H9 (cell line): ENCODE measurements at regions not wholly inside any gene's neighbourhood (a gene's known extent, or its start where the extent isn't known, plus 50 kb on each side); places are given as distances from the start of the nearest gene placed in this dataset.

Source experiments
- DNase-seq: peaks from one replicate; pipeline ENCODE4 v3.0.0-alpha.2; 2017
- H2AFZ ChIP-seq: one replicate; pipeline ENCODE4 v1.6.1; 2013; ENCODE audit warnings: mild to moderate bottlenecking, low read length, control low read depth, moderate library complexity
- H2AK5ac ChIP-seq: 2 replicates; pipeline ENCODE4 v1.6.1; 2013; ENCODE audit warnings: low read length, control low read depth, mixed read lengths; ENCODE audit not compliant: insufficient read length
- H2BK120ac ChIP-seq: one replicate; pipeline ENCODE4 v1.6.1; 2013; ENCODE audit warnings: low read depth, mild to moderate bottlenecking, low read length, control low read depth, inconsistent platforms; ENCODE audit not compliant: poor library complexity, severe bottlenecking
- H2BK12ac ChIP-seq: 2 replicates; pipeline ENCODE4 v1.6.1; 2013; ENCODE audit warnings: low read length, control low read depth, mixed read lengths, low read depth; ENCODE audit not compliant: insufficient read length
- H2BK15ac ChIP-seq: 2 replicates; pipeline ENCODE4 v1.6.1; 2013; ENCODE audit warnings: low read depth, low read length, control low read depth
- H2BK20ac ChIP-seq: one replicate; pipeline ENCODE4 v1.6.1; 2013; ENCODE audit warnings: low read depth, mild to moderate bottlenecking, low read length, control low read depth, inconsistent platforms; ENCODE audit not compliant: poor library complexity, severe bottlenecking
- H2BK5ac ChIP-seq: 2 replicates; pipeline ENCODE4 v1.6.1; 2013; ENCODE audit warnings: low read length, control low read depth, mixed read lengths; ENCODE audit not compliant: insufficient read length
- H3K14ac ChIP-seq: 2 replicates; pipeline ENCODE4 v1.6.1; 2013; ENCODE audit warnings: low read length, control low read depth; ENCODE audit not compliant: insufficient read depth
- H3K18ac ChIP-seq: 2 replicates; pipeline ENCODE4 v1.6.1; 2013; ENCODE audit warnings: low read depth, mild to moderate bottlenecking, mixed read lengths, low read length, control low read depth; ENCODE audit not compliant: insufficient read length
- H3K23ac ChIP-seq: 2 replicates; pipeline ENCODE4 v1.6.1; 2013; ENCODE audit warnings: low read length, control low read depth, mixed read lengths, low read depth; ENCODE audit not compliant: insufficient read length
- H3K23me2 ChIP-seq: 2 replicates; pipeline ENCODE4 v1.6.1; 2013; ENCODE audit warnings: low read depth, mild to moderate bottlenecking, mixed read lengths, low read length, control low read depth; ENCODE audit not compliant: insufficient read length, poor library complexity, severe bottlenecking
- H3K27ac ChIP-seq: 2 replicates; pipeline ENCODE4 v1.5.1; 2013; ENCODE audit warnings: low read length, control low read depth, mixed read lengths, low read depth; ENCODE audit not compliant: insufficient read length
- H3K27me3 ChIP-seq: 2 replicates; pipeline ENCODE4 v1.6.1; 2013; ENCODE audit warnings: low read length, control low read depth, inconsistent platforms; ENCODE audit not compliant: insufficient read depth
- H3K4ac ChIP-seq: 2 replicates; pipeline ENCODE4 v1.6.1; 2013; ENCODE audit warnings: low read depth, mild to moderate bottlenecking, control low read depth, inconsistent platforms, low read length, moderate library complexity
- H3K4me1 ChIP-seq: 2 replicates; pipeline ENCODE4 v1.6.1; 2013; ENCODE audit warnings: low read length, control low read depth, inconsistent platforms; ENCODE audit not compliant: insufficient read depth
- H3K4me2 ChIP-seq: 2 replicates; pipeline ENCODE4 v1.6.1; 2013; ENCODE audit warnings: low read length, control low read depth, mixed read lengths; ENCODE audit not compliant: insufficient read length, insufficient read depth
- H3K56ac ChIP-seq: 2 replicates; pipeline ENCODE4 v1.6.1; 2013; ENCODE audit warnings: low read depth, mild to moderate bottlenecking, mixed read lengths, low read length, control low read depth; ENCODE audit not compliant: insufficient read length
- H3K79me1 ChIP-seq: 2 replicates; pipeline ENCODE4 v1.6.1; 2013; ENCODE audit warnings: low read depth, mild to moderate bottlenecking, moderate library complexity, low read length, control low read depth, inconsistent platforms; ENCODE audit not compliant: insufficient read depth, poor library complexity, severe bottlenecking
- H3K79me2 ChIP-seq: 2 replicates; pipeline ENCODE4 v1.6.1; 2013; ENCODE audit warnings: low read length, control low read depth, inconsistent platforms; ENCODE audit not compliant: insufficient read depth
- H3K9ac ChIP-seq: 2 replicates; pipeline ENCODE4 v1.6.1; 2013; ENCODE audit warnings: low read length, control low read depth, mixed read lengths; ENCODE audit not compliant: insufficient read length; ENCODE audit errors: extremely low read depth
- H3K9me3 ChIP-seq: one replicate; pipeline ENCODE4 v1.6.1; 2013; ENCODE audit warnings: low read depth, low read length, inconsistent platforms; ENCODE audit not compliant: control insufficient read depth
- H3T11ph ChIP-seq: one replicate; pipeline ENCODE4 v1.6.1; 2013; ENCODE audit warnings: mild to moderate bottlenecking, low read length, control low read depth, inconsistent platforms
- H4K20me1 ChIP-seq: one replicate; pipeline ENCODE4 v1.6.1; 2013; ENCODE audit not compliant: control insufficient read depth, insufficient read length, insufficient read depth
- H4K5ac ChIP-seq: 2 replicates; pipeline ENCODE4 v1.6.1; 2013; ENCODE audit warnings: low read depth, mild to moderate bottlenecking, mixed read lengths, low read length, control low read depth; ENCODE audit not compliant: insufficient read length
- H4K8ac ChIP-seq: replicated peaks from 2 replicates; pipeline ENCODE4 v1.6.1; 2013; ENCODE audit warnings: low read length, control low read depth, mixed read lengths, low read depth; ENCODE audit not compliant: insufficient read length
- H4K91ac ChIP-seq: 2 replicates; pipeline ENCODE4 v1.6.1; 2013; ENCODE audit warnings: low read depth, mild to moderate bottlenecking, moderate library complexity, mixed read lengths, low read length, control low read depth; ENCODE audit not compliant: insufficient read length
- H3K27ac Mint-ChIP-seq, 3 experiments: 2 replicates in 2 of 3; 3 replicates in 1 of 3; pipeline ENCODE4 v1.8.0; 2020 to 2021; ENCODE audit warnings: mixed read lengths in 3 of 3, mild to moderate bottlenecking in 1 of 3, moderate library complexity in 1 of 3
- H3K27me3 Mint-ChIP-seq: 2 replicates; pipeline ENCODE4 v1.8.0; 2021; ENCODE audit warnings: low read depth, mild to moderate bottlenecking, moderate library complexity, mixed read lengths
- H3K36me3 Mint-ChIP-seq, 3 experiments: 2 replicates in 2 of 3; 3 replicates in 1 of 3; pipeline ENCODE4 v1.8.0; 2020 to 2021; ENCODE audit warnings: low read depth in 3 of 3, mixed read lengths in 3 of 3; ENCODE audit not compliant: insufficient read depth in 1 of 3
- H3K4me1 Mint-ChIP-seq, 2 experiments: 2 replicates each; pipeline ENCODE4 v1.8.0; 2020; ENCODE audit warnings: mixed read lengths in 2 of 2
- H3K4me3 Mint-ChIP-seq, 2 experiments: 2 replicates in 1 of 2; 3 replicates in 1 of 2; pipeline ENCODE4 v1.8.0; 2020 to 2021; ENCODE audit warnings: mild to moderate bottlenecking in 2 of 2, mixed read lengths in 2 of 2, moderate library complexity in 1 of 2
- H3K9me3 Mint-ChIP-seq, 2 experiments: 2 replicates in 1 of 2; 3 replicates in 1 of 2; pipeline ENCODE4 v1.8.0; 2020; ENCODE audit warnings: mild to moderate bottlenecking in 2 of 2, mixed read lengths in 2 of 2, moderate library complexity in 1 of 2
- WGBS: extraction: QIAGEN DNeasy Blood & Tissue Kit; methylation state at CpG from one replicate; pipeline ENCODE4 v1.1.7; 2013; ENCODE audit warnings: missing lambda C conversion rate, low lambda C conversion rate, mixed read lengths; ENCODE audit not compliant: insufficient read length; ENCODE audit errors: extremely low coverage; 5-methylcytosine and 5-hydroxymethylcytosine counted together
- TF ChIP-seq, protein P1 (sequence below): fragments of 200-600 bp; sonication (generic); conservative IDR thresholded peaks from 3 replicates; pipeline ENCODE4 v1.8.0; 2021; ENCODE audit warnings: antibody characterized with exemption, mild to moderate bottlenecking

DNA sequence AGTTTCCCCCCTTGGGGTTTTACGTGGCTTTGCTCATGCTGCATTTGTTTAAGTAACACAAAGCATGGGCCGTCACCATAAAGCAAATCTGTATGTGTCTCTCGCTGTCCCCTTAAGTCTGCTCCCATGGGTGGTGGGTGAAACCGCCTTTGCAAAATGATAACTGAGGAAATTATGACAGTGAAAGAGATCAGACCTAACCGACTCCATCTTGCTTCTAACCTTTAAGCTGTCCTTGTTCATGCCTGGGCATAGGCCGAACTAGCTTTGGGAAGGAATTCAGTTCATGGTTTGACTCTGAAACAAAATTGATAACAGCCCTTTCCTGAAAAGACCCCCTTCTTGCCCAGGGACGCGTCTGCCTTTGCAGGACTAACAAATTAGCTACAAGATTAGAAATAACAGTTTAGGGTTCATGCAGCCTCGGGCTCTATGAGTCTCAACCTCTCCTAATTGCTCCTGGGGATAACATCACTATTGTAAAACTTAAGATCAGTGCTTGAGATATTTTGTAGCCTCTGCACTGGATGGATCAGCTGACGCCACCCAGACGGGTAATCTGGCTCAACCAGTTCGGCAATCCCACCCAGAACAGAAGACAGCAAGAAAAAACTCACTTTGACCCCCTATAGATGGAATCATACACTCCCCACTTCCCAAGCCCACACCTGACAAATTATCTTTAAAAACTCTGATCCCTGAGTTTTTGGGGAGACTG, 623.7 kb downstream of the TYW1 start:
- Histone ChIP-seq H4K8ac (no peak overlapping the region), H4K20me1 (no peaks in the 10 kb centered on the region), H2BK20ac (no peak overlapping the region), H3K27me3 (no peaks in the 10 kb centered on the region), H2AFZ (no peak overlapping the region), H3K23ac (no peak overlapping the region), H3K4ac (no peak overlapping the region), H3K14ac (no peak overlapping the region), H3K56ac (no peak overlapping the region), H3K27ac (no peak overlapping the region), H2BK12ac (no peak overlapping the region), H3K79me2 (no peaks in the 10 kb centered on the region), H3K4me1 (no peaks in the 10 kb centered on the region; the same call in 1 of the 2 replicates), H3K23me2 (no peaks in the 10 kb centered on the region), H4K91ac (no peak overlapping the region), H2BK120ac (no peak overlapping the region), H3T11ph (no peak overlapping the region), H3K18ac (no peak overlapping the region), H4K5ac (no peak overlapping the region), H3K9me3 (no peaks in the 10 kb centered on the region), H2BK15ac (no peak overlapping the region), H2BK5ac (no peak overlapping the region), H3K4me2 (no peak overlapping the region), H2AK5ac (no peak overlapping the region), H3K9ac (no peak overlapping the region), H3K79me1 (no peaks in the 10 kb centered on the region)
- Mint-ChIP-seq H3K27ac (no peak overlapping the region), H3K4me1 (peaks cover 34 to 36% of the 10 kb centered on the region in 2 experiments), H3K4me3 (no peak overlapping the region), H3K9me3 (no peaks in the 10 kb centered on the region; a peak in 1 of 5 replicates), H3K36me3 (no peaks in the 10 kb centered on the region), H3K27me3 (peaks cover 22% of the 10 kb centered on the region)
- TF ChIP-seq, protein P1, sequence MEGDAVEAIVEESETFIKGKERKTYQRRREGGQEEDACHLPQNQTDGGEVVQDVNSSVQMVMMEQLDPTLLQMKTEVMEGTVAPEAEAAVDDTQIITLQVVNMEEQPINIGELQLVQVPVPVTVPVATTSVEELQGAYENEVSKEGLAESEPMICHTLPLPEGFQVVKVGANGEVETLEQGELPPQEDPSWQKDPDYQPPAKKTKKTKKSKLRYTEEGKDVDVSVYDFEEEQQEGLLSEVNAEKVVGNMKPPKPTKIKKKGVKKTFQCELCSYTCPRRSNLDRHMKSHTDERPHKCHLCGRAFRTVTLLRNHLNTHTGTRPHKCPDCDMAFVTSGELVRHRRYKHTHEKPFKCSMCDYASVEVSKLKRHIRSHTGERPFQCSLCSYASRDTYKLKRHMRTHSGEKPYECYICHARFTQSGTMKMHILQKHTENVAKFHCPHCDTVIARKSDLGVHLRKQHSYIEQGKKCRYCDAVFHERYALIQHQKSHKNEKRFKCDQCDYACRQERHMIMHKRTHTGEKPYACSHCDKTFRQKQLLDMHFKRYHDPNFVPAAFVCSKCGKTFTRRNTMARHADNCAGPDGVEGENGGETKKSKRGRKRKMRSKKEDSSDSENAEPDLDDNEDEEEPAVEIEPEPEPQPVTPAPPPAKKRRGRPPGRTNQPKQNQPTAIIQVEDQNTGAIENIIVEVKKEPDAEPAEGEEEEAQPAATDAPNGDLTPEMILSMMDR, result no peak
- WGBS, result no CpG with 5 or more reads among the region's 12 CpGs
- DNase-seq, result no peak
